ENCODE measurements at regions not wholly inside any gene's neighbourhood (a gene's known extent, or its start where the extent isn't known, plus 50 kb on each side); places are given as distances from the start of the nearest gene placed in this dataset.
"Not testable (repeated sequence)": the region's sequence is repeated elsewhere in the genome, so short reads cannot be mapped to it uniquely, and the experiment has no call there.

DNA sequence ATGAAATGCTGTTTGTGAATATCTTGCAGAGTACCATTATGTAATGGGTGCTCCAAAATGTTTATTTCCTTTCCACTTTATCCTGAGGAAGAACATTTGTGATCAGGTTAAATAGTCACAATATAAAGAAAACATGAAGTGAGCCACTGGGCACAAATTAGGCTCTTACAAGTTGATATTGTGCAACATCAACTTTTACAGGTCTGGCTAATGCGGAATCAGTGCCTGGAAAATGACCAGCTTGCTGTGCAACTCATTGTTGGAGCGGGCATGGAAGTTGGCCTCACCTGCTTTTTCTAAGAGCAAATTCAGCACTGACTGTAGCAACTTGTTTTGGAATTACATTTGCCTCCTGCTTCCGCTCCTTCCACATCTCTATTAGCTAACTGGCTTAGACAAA, 216.9 kb upstream of the PLPPR1 start:
- no peak for DNase-seq (ENCODE audit: low read depth, low spot score)
- TF ChIP-seq, protein P1, sequence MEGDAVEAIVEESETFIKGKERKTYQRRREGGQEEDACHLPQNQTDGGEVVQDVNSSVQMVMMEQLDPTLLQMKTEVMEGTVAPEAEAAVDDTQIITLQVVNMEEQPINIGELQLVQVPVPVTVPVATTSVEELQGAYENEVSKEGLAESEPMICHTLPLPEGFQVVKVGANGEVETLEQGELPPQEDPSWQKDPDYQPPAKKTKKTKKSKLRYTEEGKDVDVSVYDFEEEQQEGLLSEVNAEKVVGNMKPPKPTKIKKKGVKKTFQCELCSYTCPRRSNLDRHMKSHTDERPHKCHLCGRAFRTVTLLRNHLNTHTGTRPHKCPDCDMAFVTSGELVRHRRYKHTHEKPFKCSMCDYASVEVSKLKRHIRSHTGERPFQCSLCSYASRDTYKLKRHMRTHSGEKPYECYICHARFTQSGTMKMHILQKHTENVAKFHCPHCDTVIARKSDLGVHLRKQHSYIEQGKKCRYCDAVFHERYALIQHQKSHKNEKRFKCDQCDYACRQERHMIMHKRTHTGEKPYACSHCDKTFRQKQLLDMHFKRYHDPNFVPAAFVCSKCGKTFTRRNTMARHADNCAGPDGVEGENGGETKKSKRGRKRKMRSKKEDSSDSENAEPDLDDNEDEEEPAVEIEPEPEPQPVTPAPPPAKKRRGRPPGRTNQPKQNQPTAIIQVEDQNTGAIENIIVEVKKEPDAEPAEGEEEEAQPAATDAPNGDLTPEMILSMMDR (IDR thresholded peaks at IDR 0.05; ENCODE audit: low read depth, low read length): no peak
- in situ Hi-C loops (cut with HindIII; ENCODE audit: low sequenced_read_pairs): no loop called here
- H3K4me3 ChIP-seq (ENCODE audit: low read depth, low read length): no peak overlapping the region

DNA sequence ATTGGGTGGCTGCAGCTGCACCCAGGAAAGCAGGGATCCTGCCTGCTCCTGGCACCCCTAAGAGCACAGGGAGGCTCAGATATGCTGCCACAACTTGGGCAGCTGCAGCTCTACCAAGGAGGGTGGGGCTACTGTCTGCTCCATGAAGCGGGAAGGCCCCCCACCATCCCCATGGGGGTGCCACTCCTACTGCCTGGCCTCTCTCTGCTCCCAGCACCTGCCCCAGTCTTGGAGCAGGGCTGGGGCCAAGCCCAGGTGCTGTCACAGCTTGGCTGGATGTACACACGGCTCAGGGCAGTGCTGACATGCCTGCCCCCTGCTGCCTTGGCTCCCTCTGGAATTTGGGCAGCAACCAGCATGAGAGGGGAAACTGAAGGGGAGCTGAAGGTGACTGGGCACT, 214.7 kb upstream of the PLPPR1 start:
- no peak for DNase-seq (ENCODE audit: low read depth, low spot score)
- TF ChIP-seq, protein P1 (IDR thresholded peaks at IDR 0.05; ENCODE audit: low read depth, low read length): no peak
- in situ Hi-C loops (cut with HindIII; ENCODE audit: low sequenced_read_pairs): no loop called here
- H3K4me3 ChIP-seq (ENCODE audit: low read depth, low read length): no peak overlapping the region

- TF ChIP-seq, protein P1 (IDR thresholded peaks at IDR 0.05; ENCODE audit: low read depth, low read length): no peak
- in situ Hi-C loops (cut with HindIII; ENCODE audit: low sequenced_read_pairs): no loop called here
- no peak overlapping the region for H3K4me3 ChIP-seq (ENCODE audit: low read depth, low read length)
- no peak for DNase-seq (ENCODE audit: low read depth, low spot score)
Observed at GRCh38 chr9:100819980-100820379, 208.5 kb upstream of the PLPPR1 start.

GRCh38 chr9:100833035-100833434, 195.5 kb upstream of the PLPPR1 start:
- H3K4me3 ChIP-seq (ENCODE audit: low read depth, low read length); DNase-seq (ENCODE audit: low read depth, low spot score); in situ Hi-C loops (cut with HindIII; ENCODE audit: low sequenced_read_pairs): not testable (repeated sequence)

GRCh38 chr9:100838857-100839256, 189.7 kb upstream of the PLPPR1 start:
- H3K4me3 ChIP-seq (ENCODE audit: low read depth, low read length): no peak overlapping the region
- no peak for DNase-seq (ENCODE audit: low read depth, low spot score)
- in situ Hi-C loops (cut with HindIII; ENCODE audit: low sequenced_read_pairs): no loop called here
- TF ChIP-seq, protein P1 (IDR thresholded peaks at IDR 0.05; ENCODE audit: low read depth, low read length): no peak

GRCh38 chr9:100848726-100849125, 179.8 kb upstream of the PLPPR1 start:
- no peak for DNase-seq (ENCODE audit: low read depth, low spot score)
- H3K4me3 ChIP-seq (ENCODE audit: low read depth, low read length): no peak overlapping the region
- in situ Hi-C loops (cut with HindIII; ENCODE audit: low sequenced_read_pairs): no loop called here
- TF ChIP-seq, protein P1 (IDR thresholded peaks at IDR 0.05; ENCODE audit: low read depth, low read length): no peak

DNA sequence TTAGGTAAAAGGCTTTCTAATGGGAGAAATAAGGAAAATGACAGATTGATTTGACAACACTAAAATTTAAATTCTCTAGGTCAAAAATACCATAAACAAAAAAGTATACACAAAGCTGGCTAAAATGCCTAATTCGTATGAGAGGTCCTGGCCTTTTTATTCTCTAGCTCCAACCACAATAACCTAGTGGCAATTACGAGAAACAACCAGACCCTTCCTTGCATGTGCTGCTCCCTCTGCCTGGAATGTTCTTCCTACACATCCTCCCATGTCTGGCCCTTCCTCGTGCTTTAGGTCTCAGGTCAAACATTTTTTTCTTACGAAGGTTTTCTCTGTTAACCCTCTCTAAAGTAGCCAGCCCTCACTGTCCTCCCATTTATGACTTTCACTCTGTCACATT, 176.4 kb upstream of the PLPPR1 start:
- H3K4me3 ChIP-seq (ENCODE audit: low read depth, low read length): no peak overlapping the region
- in situ Hi-C loops (cut with HindIII; ENCODE audit: low sequenced_read_pairs): no loop called here
- TF ChIP-seq, protein P1 (IDR thresholded peaks at IDR 0.05; ENCODE audit: low read depth, low read length): no peak
- DNase-seq (ENCODE audit: low read depth, low spot score): no peak

All from astrocyte of the spinal cord (primary cell).